ENCODE measurements at regions not wholly inside any gene's neighbourhood (a gene's known extent, or its start where the extent isn't known, plus 50 kb on each side); places are given as distances from the start of the nearest gene placed in this dataset.

DNA sequence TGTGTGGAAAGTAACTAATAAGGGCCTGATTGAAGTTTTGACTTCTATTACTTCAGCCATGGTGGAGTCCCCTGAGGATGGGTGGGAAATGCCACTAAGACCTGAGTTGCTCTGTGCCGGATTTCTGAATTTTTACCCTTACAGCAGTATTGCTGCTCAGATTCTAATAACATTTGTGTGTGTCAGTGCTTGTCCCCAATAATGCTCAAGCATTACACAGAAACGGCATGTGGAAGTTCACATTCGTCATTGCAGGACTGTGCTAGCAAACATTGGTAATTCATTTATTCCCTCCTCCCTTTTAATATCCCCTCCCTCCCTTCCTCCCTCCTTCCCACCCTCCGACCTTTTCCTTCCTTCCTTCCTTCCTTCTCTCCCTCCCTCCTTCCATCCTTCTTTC, 484.5 kb upstream of the ONECUT1 start:
- no peaks in the 10 kb centered on the region for H3K36me3 ChIP-seq (ENCODE audit: control insufficient read depth in 2 of 2, insufficient read depth in 2 of 2, low read length in 1 of 2)
- no peaks in the 10 kb centered on the region for H3K9me3 ChIP-seq (ENCODE audit: control insufficient read depth in 2 of 2, insufficient read depth in 1 of 2, low read depth in 1 of 2, low read length in 1 of 2)
- H3K4me3 ChIP-seq (ENCODE audit: low read depth in 1 of 2, low read length in 2 of 2): no peak overlapping the region
- no peaks in the 10 kb centered on the region for H3K4me1 ChIP-seq (ENCODE audit: control insufficient read depth in 2 of 2, insufficient read depth in 2 of 2, low read length in 1 of 2)
- WGBS, 2 donors: 56 to 58% methylated on average over 4 of the region's 4 CpGs
- no peak overlapping the region for H3K27ac ChIP-seq (ENCODE audit: low read depth in 2 of 2, low read length in 1 of 2)
- no peaks in the 10 kb centered on the region for H3K27me3 ChIP-seq (ENCODE audit: control insufficient read depth in 1 of 2, insufficient read depth in 2 of 2, low read length in 2 of 2)

DNA sequence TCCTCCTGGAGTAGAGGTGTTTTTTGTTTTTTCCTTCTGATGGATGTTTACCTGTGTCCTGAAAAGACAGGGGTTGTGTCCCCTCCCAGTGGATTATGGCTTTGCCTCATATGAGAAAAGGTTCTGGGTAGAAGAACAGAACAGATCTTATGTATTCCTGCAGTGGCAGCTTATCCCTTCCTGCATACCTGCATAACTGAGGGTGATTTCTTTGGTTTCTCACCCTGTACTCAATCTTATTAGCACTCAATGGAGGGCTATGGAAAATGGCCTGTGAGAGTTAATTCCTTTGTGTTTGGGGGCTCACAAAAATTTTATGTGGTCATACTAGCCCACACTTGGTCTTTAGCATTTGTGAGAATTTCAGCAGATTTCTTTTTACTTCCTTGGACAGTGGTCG, 482.0 kb upstream of the ONECUT1 start:
- H3K27me3 ChIP-seq (ENCODE audit: control insufficient read depth in 1 of 2, insufficient read depth in 2 of 2, low read length in 2 of 2): no peaks in the 10 kb centered on the region
- H3K4me1 ChIP-seq (ENCODE audit: control insufficient read depth in 2 of 2, insufficient read depth in 2 of 2, low read length in 1 of 2): no peaks in the 10 kb centered on the region
- H3K9me3 ChIP-seq (ENCODE audit: control insufficient read depth in 2 of 2, insufficient read depth in 1 of 2, low read depth in 1 of 2, low read length in 1 of 2): no peaks in the 10 kb centered on the region
- no peak overlapping the region for H3K27ac ChIP-seq (ENCODE audit: low read depth in 2 of 2, low read length in 1 of 2)
- no peak overlapping the region for H3K4me3 ChIP-seq (ENCODE audit: low read depth in 1 of 2, low read length in 2 of 2)
- 0% methylated on average over 1 of the region's 1 CpG for WGBS, 2 donors
- H3K36me3 ChIP-seq (ENCODE audit: control insufficient read depth in 2 of 2, insufficient read depth in 2 of 2, low read length in 1 of 2): no peaks in the 10 kb centered on the region

DNA sequence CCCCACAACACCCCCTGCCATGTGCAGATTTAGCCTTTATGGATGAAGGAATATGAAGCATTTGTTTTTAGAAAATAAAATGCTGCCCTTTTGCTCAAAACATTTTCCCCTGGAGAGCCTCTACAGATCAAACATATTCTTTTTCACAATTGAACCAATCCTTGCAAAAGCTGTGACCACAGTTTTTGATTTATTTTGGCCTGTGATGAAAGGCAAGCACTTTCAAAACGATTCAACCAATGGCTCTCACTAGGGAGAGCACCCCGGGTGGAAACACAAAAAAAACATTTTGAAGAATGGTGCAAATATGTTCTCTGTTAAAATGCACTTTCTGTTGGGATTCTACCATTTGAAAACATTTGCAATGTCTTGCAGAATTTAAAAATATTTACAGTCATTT, 476.0 kb upstream of the ONECUT1 start:
- Histone ChIP-seq H3K27me3 (ENCODE audit: control insufficient read depth in 1 of 2, insufficient read depth in 2 of 2, low read length in 2 of 2) (no peaks in the 10 kb centered on the region), H3K36me3 (ENCODE audit: control insufficient read depth in 2 of 2, insufficient read depth in 2 of 2, low read length in 1 of 2) (no peaks in the 10 kb centered on the region), H3K4me3 (ENCODE audit: low read depth in 1 of 2, low read length in 2 of 2) (no peak overlapping the region), H3K9me3 (ENCODE audit: control insufficient read depth in 2 of 2, insufficient read depth in 1 of 2, low read depth in 1 of 2, low read length in 1 of 2) (no peaks in the 10 kb centered on the region), H3K4me1 (ENCODE audit: control insufficient read depth in 2 of 2, insufficient read depth in 2 of 2, low read length in 1 of 2) (no peaks in the 10 kb centered on the region), H3K27ac (ENCODE audit: low read depth in 2 of 2, low read length in 1 of 2) (no peak overlapping the region)
- WGBS, 2 donors: 20 to 44% methylated on average over 2 of the region's 2 CpGs

DNA sequence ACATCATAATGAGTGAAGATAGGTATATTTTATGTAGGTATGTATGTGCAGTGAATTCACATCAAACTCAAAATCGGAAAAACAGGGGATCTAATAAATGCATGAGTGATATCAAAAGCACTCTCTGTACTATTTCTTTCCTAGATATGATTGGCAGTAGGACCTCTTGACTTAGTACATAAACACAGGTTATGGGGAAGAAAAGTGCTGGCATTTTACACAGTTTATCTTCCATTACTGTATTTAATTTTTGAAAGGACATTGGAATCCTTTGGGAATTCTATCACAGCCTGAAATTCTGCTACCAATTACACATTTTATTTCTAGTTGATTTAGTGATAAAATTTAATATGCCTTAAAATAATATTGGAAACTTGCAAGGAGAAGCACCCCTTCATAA, 470.5 kb upstream of the ONECUT1 start:
- WGBS, 2 donors: 82% methylated on average over 1 of the region's 1 CpG
- Histone ChIP-seq H3K4me1 (ENCODE audit: control insufficient read depth in 2 of 2, insufficient read depth in 2 of 2, low read length in 1 of 2) (no peaks in the 10 kb centered on the region), H3K27me3 (ENCODE audit: control insufficient read depth in 1 of 2, insufficient read depth in 2 of 2, low read length in 2 of 2) (no peaks in the 10 kb centered on the region), H3K4me3 (ENCODE audit: low read depth in 1 of 2, low read length in 2 of 2) (no peak overlapping the region), H3K36me3 (ENCODE audit: control insufficient read depth in 2 of 2, insufficient read depth in 2 of 2, low read length in 1 of 2) (no peaks in the 10 kb centered on the region), H3K9me3 (ENCODE audit: control insufficient read depth in 2 of 2, insufficient read depth in 1 of 2, low read depth in 1 of 2, low read length in 1 of 2) (no peaks in the 10 kb centered on the region), H3K27ac (ENCODE audit: low read depth in 2 of 2, low read length in 1 of 2) (no peak overlapping the region)

DNA sequence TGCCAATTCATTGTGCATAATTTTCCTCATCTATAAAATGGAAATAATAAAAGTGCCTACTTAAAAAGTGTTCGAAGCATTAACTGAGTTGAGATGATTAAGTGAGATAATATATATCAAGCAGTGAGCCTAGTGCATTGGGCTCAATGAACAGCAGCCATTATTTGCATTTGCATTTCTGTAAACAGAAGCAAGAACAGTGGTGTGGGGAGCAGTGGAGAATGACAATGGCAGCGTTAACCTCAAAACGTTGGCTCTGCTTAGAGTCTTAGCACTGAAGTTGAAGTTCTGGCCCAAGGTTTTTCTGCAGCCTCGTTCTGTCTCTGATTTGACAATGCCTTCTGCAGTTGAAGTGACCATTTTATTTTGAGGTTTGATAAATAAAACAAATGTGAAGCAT, 466.3 kb upstream of the ONECUT1 start:
- Histone ChIP-seq H3K27me3 (ENCODE audit: control insufficient read depth in 1 of 2, insufficient read depth in 2 of 2, low read length in 2 of 2) (no peaks in the 10 kb centered on the region), H3K4me3 (ENCODE audit: low read depth in 1 of 2, low read length in 2 of 2) (no peak overlapping the region), H3K36me3 (ENCODE audit: control insufficient read depth in 2 of 2, insufficient read depth in 2 of 2, low read length in 1 of 2) (no peaks in the 10 kb centered on the region), H3K9me3 (ENCODE audit: control insufficient read depth in 2 of 2, insufficient read depth in 1 of 2, low read depth in 1 of 2, low read length in 1 of 2) (no peaks in the 10 kb centered on the region), H3K4me1 (ENCODE audit: control insufficient read depth in 2 of 2, insufficient read depth in 2 of 2, low read length in 1 of 2) (no peaks in the 10 kb centered on the region), H3K27ac (ENCODE audit: low read depth in 2 of 2, low read length in 1 of 2) (no peak overlapping the region)
- WGBS, 2 donors: 69 to 77% methylated on average over 4 of the region's 4 CpGs

DNA sequence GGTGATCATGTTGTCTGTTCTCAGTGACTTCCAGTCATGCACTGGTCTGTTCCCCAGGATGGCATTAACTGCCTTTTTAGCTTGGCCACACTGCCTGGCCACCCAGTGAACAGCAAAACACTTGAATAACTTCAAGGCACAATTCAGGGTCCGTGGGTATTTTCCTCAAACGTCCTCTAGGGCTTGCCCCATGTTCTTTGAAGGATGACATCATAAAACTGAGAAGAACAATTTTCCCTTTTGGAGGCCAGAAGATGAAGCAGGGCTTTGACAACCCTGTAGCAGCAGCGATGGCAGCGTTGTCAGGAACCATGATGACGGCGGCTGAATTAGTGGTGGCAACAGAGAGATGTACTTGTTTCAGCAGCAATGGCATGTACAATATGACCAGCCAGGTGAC, 465.9 kb upstream of the ONECUT1 start:
- Histone ChIP-seq H3K4me3 (ENCODE audit: low read depth in 1 of 2, low read length in 2 of 2) (no peak overlapping the region), H3K9me3 (ENCODE audit: control insufficient read depth in 2 of 2, insufficient read depth in 1 of 2, low read depth in 1 of 2, low read length in 1 of 2) (no peaks in the 10 kb centered on the region), H3K4me1 (ENCODE audit: control insufficient read depth in 2 of 2, insufficient read depth in 2 of 2, low read length in 1 of 2) (no peaks in the 10 kb centered on the region), H3K36me3 (ENCODE audit: control insufficient read depth in 2 of 2, insufficient read depth in 2 of 2, low read length in 1 of 2) (no peaks in the 10 kb centered on the region), H3K27me3 (ENCODE audit: control insufficient read depth in 1 of 2, insufficient read depth in 2 of 2, low read length in 2 of 2) (no peaks in the 10 kb centered on the region), H3K27ac (ENCODE audit: low read depth in 2 of 2, low read length in 1 of 2) (no peak overlapping the region)
- WGBS, 2 donors: 72 to 75% methylated on average over 6 of the region's 6 CpGs

DNA sequence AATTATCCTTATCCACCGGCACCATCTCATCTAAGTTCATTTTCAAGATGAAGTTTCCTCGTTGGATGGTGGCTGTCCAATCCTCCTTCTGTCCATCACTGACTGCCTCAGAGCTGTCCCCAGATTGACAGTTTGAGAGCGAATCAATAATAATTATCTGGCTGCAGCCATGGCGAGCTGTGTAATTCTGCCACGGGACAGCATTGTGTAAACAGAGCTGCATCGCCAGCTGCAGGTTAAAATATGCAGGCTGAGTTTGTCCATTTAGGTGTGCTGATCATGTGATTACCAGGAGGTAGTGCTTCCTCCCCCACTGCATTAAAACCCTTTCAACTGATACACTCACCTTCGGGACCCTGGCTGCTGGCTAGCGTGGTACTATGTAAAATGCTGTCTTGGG, 461.9 kb upstream of the ONECUT1 start:
- Histone ChIP-seq H3K9me3 (ENCODE audit: control insufficient read depth in 2 of 2, insufficient read depth in 1 of 2, low read depth in 1 of 2, low read length in 1 of 2) (peaks cover 0 to 2% of the 10 kb centered on the region in 2 donors), H3K4me3 (ENCODE audit: low read depth in 1 of 2, low read length in 2 of 2) (no peak overlapping the region), H3K27me3 (ENCODE audit: control insufficient read depth in 1 of 2, insufficient read depth in 2 of 2, low read length in 2 of 2) (no peaks in the 10 kb centered on the region), H3K27ac (ENCODE audit: low read depth in 2 of 2, low read length in 1 of 2) (no peak overlapping the region), H3K36me3 (ENCODE audit: control insufficient read depth in 2 of 2, insufficient read depth in 2 of 2, low read length in 1 of 2) (no peaks in the 10 kb centered on the region), H3K4me1 (ENCODE audit: control insufficient read depth in 2 of 2, insufficient read depth in 2 of 2, low read length in 1 of 2) (no peaks in the 10 kb centered on the region)
- WGBS, 2 donors: 24 to 27% methylated on average over 8 of the region's 8 CpGs

DNA sequence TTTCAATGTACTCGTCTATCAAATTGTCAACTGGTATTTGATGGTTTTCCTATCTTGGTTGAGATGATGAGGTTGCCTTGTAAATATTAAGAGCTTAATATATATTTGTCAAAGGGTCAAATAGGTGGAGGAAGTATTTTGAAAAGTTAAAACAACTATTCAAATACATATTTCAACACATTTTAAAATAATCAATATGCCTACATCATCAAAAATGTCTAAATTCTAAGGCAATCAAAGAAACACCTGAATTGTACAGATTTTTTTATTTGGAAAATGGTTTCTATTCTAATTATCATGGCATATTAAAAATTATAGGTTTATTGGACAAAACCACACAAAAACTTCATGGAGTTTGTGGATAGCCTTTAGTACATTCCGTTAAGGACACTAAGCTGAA, 461.4 kb upstream of the ONECUT1 start:
- WGBS, 2 donors: 47% methylated on average over 2 of the region's 2 CpGs
- Histone ChIP-seq H3K9me3 (ENCODE audit: control insufficient read depth in 2 of 2, insufficient read depth in 1 of 2, low read depth in 1 of 2, low read length in 1 of 2) (peaks cover 0 to 2% of the 10 kb centered on the region in 2 donors), H3K27ac (ENCODE audit: low read depth in 2 of 2, low read length in 1 of 2) (no peak overlapping the region), H3K4me1 (ENCODE audit: control insufficient read depth in 2 of 2, insufficient read depth in 2 of 2, low read length in 1 of 2) (no peaks in the 10 kb centered on the region), H3K4me3 (ENCODE audit: low read depth in 1 of 2, low read length in 2 of 2) (no peak overlapping the region), H3K36me3 (ENCODE audit: control insufficient read depth in 2 of 2, insufficient read depth in 2 of 2, low read length in 1 of 2) (no peaks in the 10 kb centered on the region), H3K27me3 (ENCODE audit: control insufficient read depth in 1 of 2, insufficient read depth in 2 of 2, low read length in 2 of 2) (no peaks in the 10 kb centered on the region)

DNA sequence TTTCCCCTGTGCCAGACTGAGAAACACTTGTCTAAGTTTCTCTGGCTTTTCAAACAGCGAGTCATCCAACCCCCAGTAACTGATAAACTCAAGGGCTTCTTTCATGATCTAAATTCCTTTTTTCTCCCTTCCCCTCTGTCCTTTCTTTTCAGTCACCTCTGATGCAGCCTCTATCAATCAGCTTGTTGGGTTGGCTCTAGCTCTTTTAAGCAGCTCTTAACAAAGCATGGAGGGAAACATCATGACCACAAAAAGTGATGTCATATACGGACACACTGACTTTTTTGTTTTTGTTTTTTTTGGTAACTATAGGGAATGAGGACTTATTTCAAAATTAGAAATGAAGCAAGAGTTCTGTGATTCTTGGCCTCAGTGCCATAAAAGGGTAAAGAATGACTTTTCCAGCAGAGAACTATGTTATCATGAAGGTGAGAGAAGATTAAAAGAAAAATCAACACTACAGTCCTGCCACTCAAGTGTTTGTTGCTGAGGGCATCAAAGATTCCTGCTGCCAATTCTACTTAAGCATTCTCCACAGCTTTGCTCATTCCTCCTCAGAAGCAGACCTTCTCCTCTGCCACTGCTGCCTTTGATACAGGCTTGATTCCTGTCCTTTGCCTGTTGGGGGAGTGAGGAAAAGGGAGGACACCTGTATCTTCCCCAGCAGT, 457.0 kb upstream of the ONECUT1 start:
- Histone ChIP-seq H3K36me3 (ENCODE audit: control insufficient read depth in 2 of 2, insufficient read depth in 2 of 2, low read length in 1 of 2) (peaks cover 0 to 3% of the 10 kb centered on the region in 2 donors), H3K4me3 (ENCODE audit: low read depth in 1 of 2, low read length in 2 of 2) (no peak overlapping the region), H3K4me1 (ENCODE audit: control insufficient read depth in 2 of 2, insufficient read depth in 2 of 2, low read length in 1 of 2) (no peaks in the 10 kb centered on the region), H3K27me3 (ENCODE audit: control insufficient read depth in 1 of 2, insufficient read depth in 2 of 2, low read length in 2 of 2) (no peaks in the 10 kb centered on the region), H3K27ac (ENCODE audit: low read depth in 2 of 2, low read length in 1 of 2) (no peak overlapping the region), H3K9me3 (ENCODE audit: control insufficient read depth in 2 of 2, insufficient read depth in 1 of 2, low read depth in 1 of 2, low read length in 1 of 2) (peaks cover 0 to 2% of the 10 kb centered on the region in 2 donors)
- WGBS, 2 donors: 47 to 58% methylated on average over 2 of the region's 2 CpGs

DNA sequence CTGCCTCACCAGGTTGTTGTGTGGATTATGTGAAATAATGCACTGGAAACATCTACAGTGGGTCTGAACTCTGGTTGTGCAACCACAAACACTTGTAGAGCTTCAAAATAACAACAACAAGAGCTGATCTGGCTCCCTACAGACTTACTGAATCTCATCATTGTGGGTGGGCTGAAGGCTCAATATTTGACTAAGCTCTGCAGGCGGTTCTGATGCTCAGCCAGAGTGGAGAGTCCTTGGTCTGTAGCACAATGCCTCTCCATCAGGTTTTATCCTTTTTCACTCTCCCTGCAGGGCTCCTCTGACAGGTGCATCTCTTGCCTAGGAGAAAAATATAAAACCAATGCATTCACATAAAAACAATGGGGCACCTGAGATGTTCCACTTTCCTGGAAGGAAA, 456.3 kb upstream of the ONECUT1 start:
- Histone ChIP-seq H3K4me3 (ENCODE audit: low read depth in 1 of 2, low read length in 2 of 2) (no peak overlapping the region), H3K27ac (ENCODE audit: low read depth in 2 of 2, low read length in 1 of 2) (no peak overlapping the region), H3K27me3 (ENCODE audit: control insufficient read depth in 1 of 2, insufficient read depth in 2 of 2, low read length in 2 of 2) (no peaks in the 10 kb centered on the region), H3K4me1 (ENCODE audit: control insufficient read depth in 2 of 2, insufficient read depth in 2 of 2, low read length in 1 of 2) (no peaks in the 10 kb centered on the region), H3K9me3 (ENCODE audit: control insufficient read depth in 2 of 2, insufficient read depth in 1 of 2, low read depth in 1 of 2, low read length in 1 of 2) (peaks cover 0 to 2% of the 10 kb centered on the region in 2 donors), H3K36me3 (ENCODE audit: control insufficient read depth in 2 of 2, insufficient read depth in 2 of 2, low read length in 1 of 2) (peaks cover 0 to 3% of the 10 kb centered on the region in 2 donors)
- 75 to 80% methylated on average over 1 of the region's 1 CpG for WGBS, 2 donors

Measured in esophagus (tissue), 2 donors.